ENCODE measurements at regions not wholly inside any gene's neighbourhood (a gene's known extent, or its start where the extent isn't known, plus 50 kb on each side); places are given as distances from the start of the nearest gene placed in this dataset.
"Not testable (repeated sequence)": the region's sequence is repeated elsewhere in the genome, so short reads cannot be mapped to it uniquely, and the experiment has no call there.

- H4K20me1 ChIP-seq (ENCODE audit: low read depth, low read length), result no peaks in the 10 kb centered on the region
- no peaks in the 10 kb centered on the region for H3K36me3 ChIP-seq (ENCODE audit: low read length)
- H3K27ac ChIP-seq (ENCODE audit: low read depth, low read length), result no peak overlapping the region
- H2AFZ ChIP-seq (ENCODE audit: low read depth, low read length, severe bottlenecking), result no peak overlapping the region
- H3F3A ChIP-seq (ENCODE audit: insufficient read depth), result no peaks in the 10 kb centered on the region
- no peaks in the 10 kb centered on the region for H3K9me3 ChIP-seq (ENCODE audit: insufficient read depth, low read length)
- H3K4me2 ChIP-seq (ENCODE audit: low read depth, low read length, poor library complexity, severe bottlenecking), result no peak overlapping the region
- no peak overlapping the region for H3K9ac ChIP-seq (ENCODE audit: low read length)
- no peaks in the 10 kb centered on the region for H3K9me2 ChIP-seq (replicated peaks; ENCODE audit: insufficient read depth, low read length)
- H3K79me2 ChIP-seq (ENCODE audit: insufficient read depth, low read length), result no peaks in the 10 kb centered on the region
- no peaks in the 10 kb centered on the region for H3K27me3 ChIP-seq (ENCODE audit: low read length)
- no peak for TF ChIP-seq EZH2phosphoT487 (conservative IDR thresholded peaks at IDR 0.05; ENCODE audit: low read length)
- TF ChIP-seq, protein P1, sequence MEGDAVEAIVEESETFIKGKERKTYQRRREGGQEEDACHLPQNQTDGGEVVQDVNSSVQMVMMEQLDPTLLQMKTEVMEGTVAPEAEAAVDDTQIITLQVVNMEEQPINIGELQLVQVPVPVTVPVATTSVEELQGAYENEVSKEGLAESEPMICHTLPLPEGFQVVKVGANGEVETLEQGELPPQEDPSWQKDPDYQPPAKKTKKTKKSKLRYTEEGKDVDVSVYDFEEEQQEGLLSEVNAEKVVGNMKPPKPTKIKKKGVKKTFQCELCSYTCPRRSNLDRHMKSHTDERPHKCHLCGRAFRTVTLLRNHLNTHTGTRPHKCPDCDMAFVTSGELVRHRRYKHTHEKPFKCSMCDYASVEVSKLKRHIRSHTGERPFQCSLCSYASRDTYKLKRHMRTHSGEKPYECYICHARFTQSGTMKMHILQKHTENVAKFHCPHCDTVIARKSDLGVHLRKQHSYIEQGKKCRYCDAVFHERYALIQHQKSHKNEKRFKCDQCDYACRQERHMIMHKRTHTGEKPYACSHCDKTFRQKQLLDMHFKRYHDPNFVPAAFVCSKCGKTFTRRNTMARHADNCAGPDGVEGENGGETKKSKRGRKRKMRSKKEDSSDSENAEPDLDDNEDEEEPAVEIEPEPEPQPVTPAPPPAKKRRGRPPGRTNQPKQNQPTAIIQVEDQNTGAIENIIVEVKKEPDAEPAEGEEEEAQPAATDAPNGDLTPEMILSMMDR (IDR thresholded peaks at IDR 0.05; ENCODE audit: insufficient read depth, low read length, poor library complexity, severe bottlenecking), result no peak
- no peak overlapping the region for H3K4me3 ChIP-seq (ENCODE audit: insufficient read depth, low read length, poor library complexity, severe bottlenecking)
Observed at GRCh38 chr6:51118792-51119191, 300.1 kb downstream of the TFAP2B start.

DNA sequence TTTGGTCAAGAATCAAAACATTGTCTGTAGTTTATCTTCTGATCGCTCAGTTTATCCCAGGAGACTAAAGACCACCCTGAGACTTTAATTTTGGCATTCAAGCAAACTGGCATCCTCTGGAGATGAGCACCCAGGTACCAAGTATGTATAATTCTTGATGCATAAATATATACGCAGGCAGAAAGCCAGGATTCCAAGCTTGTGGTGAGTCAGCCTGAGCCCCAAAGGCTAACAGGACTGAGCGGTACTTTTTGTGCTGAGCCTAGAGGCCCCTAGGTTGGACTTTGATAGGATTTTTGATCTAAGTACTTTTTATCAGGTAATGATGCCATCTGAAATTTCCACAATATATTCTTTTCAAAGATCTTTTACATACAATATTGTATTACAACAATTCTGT, 301.3 kb downstream of the TFAP2B start:
- Histone ChIP-seq H3K36me3 (ENCODE audit: low read length) (no peaks in the 10 kb centered on the region), H3F3A (ENCODE audit: insufficient read depth) (no peaks in the 10 kb centered on the region), H3K27me3 (ENCODE audit: low read length) (no peaks in the 10 kb centered on the region), H3K9ac (ENCODE audit: low read length) (no peak overlapping the region), H4K20me1 (ENCODE audit: low read depth, low read length) (no peaks in the 10 kb centered on the region), H3K27ac (ENCODE audit: low read depth, low read length) (no peak overlapping the region), H3K9me3 (ENCODE audit: insufficient read depth, low read length) (no peaks in the 10 kb centered on the region), H3K4me3 (ENCODE audit: insufficient read depth, low read length, poor library complexity, severe bottlenecking) (no peak overlapping the region), H3K9me2 (replicated peaks; ENCODE audit: insufficient read depth, low read length) (no peaks in the 10 kb centered on the region), H3K4me2 (ENCODE audit: low read depth, low read length, poor library complexity, severe bottlenecking) (no peak overlapping the region), H3K79me2 (ENCODE audit: insufficient read depth, low read length) (no peaks in the 10 kb centered on the region), H2AFZ (ENCODE audit: low read depth, low read length, severe bottlenecking) (no peak overlapping the region)
- TF ChIP-seq, protein P1 (IDR thresholded peaks at IDR 0.05; ENCODE audit: insufficient read depth, low read length, poor library complexity, severe bottlenecking), result no peak
- no peak for TF ChIP-seq EZH2phosphoT487 (conservative IDR thresholded peaks at IDR 0.05; ENCODE audit: low read length)

DNA sequence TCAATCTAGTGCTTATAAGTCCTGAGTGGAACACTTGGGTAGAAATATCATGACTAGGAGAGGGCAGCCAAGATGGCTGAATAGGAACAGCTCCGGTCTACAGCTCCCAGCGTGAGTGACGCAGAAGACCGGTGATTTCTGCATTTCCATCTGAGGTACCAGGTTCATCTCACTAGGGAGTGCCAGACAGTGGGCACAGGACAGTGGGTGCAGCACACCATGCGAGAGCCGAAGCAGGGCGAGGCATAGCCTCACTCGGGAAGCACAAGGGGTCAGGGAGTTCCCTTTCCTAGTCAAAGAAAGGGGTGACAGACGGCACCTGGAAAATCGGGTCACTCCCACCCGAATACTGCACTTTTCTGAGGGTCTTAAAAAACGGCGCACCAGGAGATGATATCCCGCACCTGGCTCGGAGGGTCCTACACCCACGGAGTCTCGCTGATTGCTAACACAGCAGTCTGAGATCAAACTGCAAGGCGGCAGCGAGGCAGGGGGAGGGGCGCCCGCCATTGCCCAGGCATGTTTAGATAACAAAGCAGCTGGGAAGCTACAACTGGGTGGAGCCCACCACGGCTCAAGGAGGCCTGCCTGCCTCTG, 302.8 kb downstream of the TFAP2B start:
- not testable (repeated sequence) for H3K27me3 ChIP-seq (ENCODE audit: low read length); H3K27ac ChIP-seq (ENCODE audit: low read depth, low read length); H4K20me1 ChIP-seq (ENCODE audit: low read depth, low read length)

DNA sequence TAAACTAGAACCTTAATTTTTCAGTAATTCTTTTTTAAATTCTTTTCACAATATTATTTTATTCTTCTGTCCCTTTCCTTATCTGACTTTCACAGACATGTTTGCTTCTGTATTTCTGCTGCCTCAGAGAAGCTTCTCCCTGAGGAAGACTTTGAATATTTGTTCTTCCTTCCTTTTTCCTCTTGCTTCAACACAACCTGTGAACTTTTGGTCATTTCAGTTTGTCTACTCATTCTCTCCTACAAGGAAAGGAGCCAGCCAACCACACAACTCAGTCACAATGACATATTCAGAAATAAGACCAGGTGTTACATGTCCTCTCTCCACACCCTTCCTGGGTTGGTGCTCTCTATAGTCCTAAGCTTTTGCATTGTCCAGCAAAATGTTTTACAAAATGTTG, 310.4 kb downstream of the TFAP2B start:
- H2AFZ ChIP-seq (ENCODE audit: low read depth, low read length, severe bottlenecking), result no peak overlapping the region
- no peak overlapping the region for H3K4me3 ChIP-seq (ENCODE audit: insufficient read depth, low read length, poor library complexity, severe bottlenecking)
- H3F3A ChIP-seq (ENCODE audit: insufficient read depth), result no peaks in the 10 kb centered on the region
- no peaks in the 10 kb centered on the region for H3K79me2 ChIP-seq (ENCODE audit: insufficient read depth, low read length)
- H3K9ac ChIP-seq (ENCODE audit: low read length), result no peak overlapping the region
- H3K27ac ChIP-seq (ENCODE audit: low read depth, low read length), result no peak overlapping the region
- H3K4me2 ChIP-seq (ENCODE audit: low read depth, low read length, poor library complexity, severe bottlenecking), result no peak overlapping the region
- no peaks in the 10 kb centered on the region for H3K36me3 ChIP-seq (ENCODE audit: low read length)
- H3K9me3 ChIP-seq (ENCODE audit: insufficient read depth, low read length), result no peaks in the 10 kb centered on the region
- H4K20me1 ChIP-seq (ENCODE audit: low read depth, low read length), result no peaks in the 10 kb centered on the region
- H3K27me3 ChIP-seq (ENCODE audit: low read length), result no peaks in the 10 kb centered on the region
- H3K9me2 ChIP-seq (replicated peaks; ENCODE audit: insufficient read depth, low read length), result no peaks in the 10 kb centered on the region
- TF ChIP-seq, protein P1 (IDR thresholded peaks at IDR 0.05; ENCODE audit: insufficient read depth, low read length, poor library complexity, severe bottlenecking), result no peak
- no peak for TF ChIP-seq EZH2phosphoT487 (conservative IDR thresholded peaks at IDR 0.05; ENCODE audit: low read length)

More for the DNA sequence above, 302.8 kb downstream of the TFAP2B start:
- H3K9ac ChIP-seq (ENCODE audit: low read length); H3K79me2 ChIP-seq (ENCODE audit: insufficient read depth, low read length); H3K9me2 ChIP-seq (replicated peaks; ENCODE audit: insufficient read depth, low read length); H3K36me3 ChIP-seq (ENCODE audit: low read length); H3K4me2 ChIP-seq (ENCODE audit: low read depth, low read length, poor library complexity, severe bottlenecking); H3K4me3 ChIP-seq (ENCODE audit: insufficient read depth, low read length, poor library complexity, severe bottlenecking); H3K9me3 ChIP-seq (ENCODE audit: insufficient read depth, low read length); H2AFZ ChIP-seq (ENCODE audit: low read depth, low read length, severe bottlenecking); H3F3A ChIP-seq (ENCODE audit: insufficient read depth): not testable (repeated sequence)
